ENCODE measurements at regions not wholly inside any gene's neighbourhood (a gene's known extent, or its start where the extent isn't known, plus 50 kb on each side); places are given as distances from the start of the nearest gene placed in this dataset.

GRCh38 chr7:20959281-20959680 is 172.6 kb upstream of the SP8 start:
- H3K27me3 Mint-ChIP-seq, result no peaks in the 10 kb centered on the region
- H3K9me3 Mint-ChIP-seq, result no peaks in the 10 kb centered on the region
- POLR2A ChIA-PET, result no interaction called here
- no peaks in the 10 kb centered on the region for H3K4me1 Mint-ChIP-seq
- DNase-seq, result no peak
- no peaks in the 10 kb centered on the region for H3K36me3 Mint-ChIP-seq (ENCODE audit: low read depth)
- H3K4me3 Mint-ChIP-seq, result no peak overlapping the region
- CTCF ChIA-PET, result no interaction called here
- H3K27ac Mint-ChIP-seq, result no peak overlapping the region

GRCh38 chr7:20963556-20964280 is 177.0 kb upstream of the SP8 start:
- ChIA-PET CTCF (no interaction called here), POLR2A (no interaction called here)
- no peak for DNase-seq
- Mint-ChIP-seq H3K9me3 (no peaks in the 10 kb centered on the region), H3K27me3 (no peaks in the 10 kb centered on the region), H3K27ac (no peak overlapping the region), H3K36me3 (ENCODE audit: low read depth) (no peaks in the 10 kb centered on the region), H3K4me3 (no peak overlapping the region), H3K4me1 (no peaks in the 10 kb centered on the region)

- Mint-ChIP-seq H3K4me1 (no peaks in the 10 kb centered on the region), H3K36me3 (ENCODE audit: low read depth) (no peaks in the 10 kb centered on the region), H3K4me3 (no peak overlapping the region), H3K27me3 (no peaks in the 10 kb centered on the region), H3K9me3 (no peaks in the 10 kb centered on the region), H3K27ac (no peak overlapping the region)
- POLR2A ChIA-PET, result no interaction called here
- CTCF ChIA-PET, result no interaction called here
- no peak for DNase-seq
Measured at GRCh38 chr7:20964281-20964918, 177.7 kb upstream of the SP8 start.

- H3K27ac Mint-ChIP-seq, result no peak overlapping the region
- POLR2A ChIA-PET, result no interaction called here
Measured at GRCh38 chr7:20971219-20971618, 184.5 kb upstream of the SP8 start.

GRCh38 chr7:20980232-20980631 is 193.5 kb upstream of the SP8 start:
- no peaks in the 10 kb centered on the region for H3K27me3 Mint-ChIP-seq
- H3K4me1 Mint-ChIP-seq, result no peaks in the 10 kb centered on the region
- POLR2A ChIA-PET, result no interaction called here
- H3K36me3 Mint-ChIP-seq (ENCODE audit: low read depth), result no peaks in the 10 kb centered on the region
- H3K9me3 Mint-ChIP-seq, result no peaks in the 10 kb centered on the region
- DNase-seq, result no peak
- no peak overlapping the region for H3K4me3 Mint-ChIP-seq
- H3K27ac Mint-ChIP-seq, result no peak overlapping the region
- CTCF ChIA-PET, result no interaction called here

More at GRCh38 chr7:20971219-20971618, 184.5 kb upstream of the SP8 start:
- DNase-seq, result no peak
- no peaks in the 10 kb centered on the region for H3K4me1 Mint-ChIP-seq
- H3K4me3 Mint-ChIP-seq, result no peak overlapping the region
- no peaks in the 10 kb centered on the region for H3K9me3 Mint-ChIP-seq
- CTCF ChIA-PET, result no interaction called here
- H3K27me3 Mint-ChIP-seq, result no peaks in the 10 kb centered on the region
- no peaks in the 10 kb centered on the region for H3K36me3 Mint-ChIP-seq (ENCODE audit: low read depth)

GRCh38 chr7:20980668-20981264 is 194.1 kb upstream of the SP8 start:
- H3K4me3 Mint-ChIP-seq, result no peak overlapping the region
- H3K9me3 Mint-ChIP-seq, result no peaks in the 10 kb centered on the region
- no peak for DNase-seq
- H3K27me3 Mint-ChIP-seq, result no peaks in the 10 kb centered on the region
- no peaks in the 10 kb centered on the region for H3K4me1 Mint-ChIP-seq
- ChIA-PET CTCF (no interaction called here), POLR2A (no interaction called here)
- H3K36me3 Mint-ChIP-seq (ENCODE audit: low read depth), result no peaks in the 10 kb centered on the region
- H3K27ac Mint-ChIP-seq, result no peak overlapping the region

- ChIA-PET CTCF (no interaction called here), POLR2A (no interaction called here)
- no peak overlapping the region for H3K27ac Mint-ChIP-seq
- no peaks in the 10 kb centered on the region for H3K4me1 Mint-ChIP-seq
- H3K27me3 Mint-ChIP-seq, result no peaks in the 10 kb centered on the region
- DNase-seq, result no peak
- no peaks in the 10 kb centered on the region for H3K36me3 Mint-ChIP-seq (ENCODE audit: low read depth)
- no peak overlapping the region for H3K4me3 Mint-ChIP-seq
- H3K9me3 Mint-ChIP-seq, result no peaks in the 10 kb centered on the region
Measured at GRCh38 chr7:20988340-20988739, 201.7 kb upstream of the SP8 start.

- ChIA-PET CTCF (no interaction called here), POLR2A (no interaction called here)
- DNase-seq, result no peak
Measured at GRCh38 chr7:20991544-20991943, 204.9 kb upstream of the SP8 start.

GRCh38 chr7:20993693-20994092 is 207.0 kb upstream of the SP8 start:
- no peaks in the 10 kb centered on the region for H3K4me1 Mint-ChIP-seq
- POLR2A ChIA-PET, result no interaction called here

More at GRCh38 chr7:20991544-20991943, 204.9 kb upstream of the SP8 start:
- Mint-ChIP-seq H3K27me3 (no peaks in the 10 kb centered on the region), H3K9me3 (no peaks in the 10 kb centered on the region), H3K4me3 (no peak overlapping the region), H3K27ac (no peak overlapping the region), H3K36me3 (ENCODE audit: low read depth) (no peaks in the 10 kb centered on the region), H3K4me1 (no peaks in the 10 kb centered on the region)

GRCh38 chr7:20998309-20998708 is 211.6 kb upstream of the SP8 start:
- Mint-ChIP-seq H3K4me1 (no peaks in the 10 kb centered on the region), H3K27me3 (no peaks in the 10 kb centered on the region), H3K27ac (no peak overlapping the region), H3K9me3 (peaks cover 2% of the 10 kb centered on the region), H3K4me3 (no peak overlapping the region), H3K36me3 (ENCODE audit: low read depth) (no peaks in the 10 kb centered on the region)
- CTCF ChIA-PET, result no interaction called here
- POLR2A ChIA-PET, result no interaction called here
- DNase-seq, result no peak

More at GRCh38 chr7:20993693-20994092, 207.0 kb upstream of the SP8 start:
- CTCF ChIA-PET, result no interaction called here
- Mint-ChIP-seq H3K4me3 (no peak overlapping the region), H3K27ac (no peak overlapping the region), H3K9me3 (no peaks in the 10 kb centered on the region), H3K27me3 (no peaks in the 10 kb centered on the region), H3K36me3 (ENCODE audit: low read depth) (no peaks in the 10 kb centered on the region)
- DNase-seq, result no peak

- Mint-ChIP-seq H3K27me3 (no peaks in the 10 kb centered on the region), H3K27ac (no peak overlapping the region), H3K4me3 (no peak overlapping the region), H3K36me3 (ENCODE audit: low read depth) (no peaks in the 10 kb centered on the region), H3K4me1 (no peaks in the 10 kb centered on the region), H3K9me3 (peaks cover 2% of the 10 kb centered on the region)
- no peak for DNase-seq
- ChIA-PET POLR2A (no interaction called here), CTCF (no interaction called here)
Measured at GRCh38 chr7:21011153-21011552, 224.5 kb upstream of the SP8 start.

GRCh38 chr7:21013765-21014539 is 227.3 kb upstream of the SP8 start:
- Mint-ChIP-seq H3K4me3 (no peak overlapping the region), H3K27me3 (no peaks in the 10 kb centered on the region), H3K27ac (no peak overlapping the region), H3K4me1 (no peaks in the 10 kb centered on the region), H3K36me3 (ENCODE audit: low read depth) (no peaks in the 10 kb centered on the region), H3K9me3 (no peaks in the 10 kb centered on the region)
- CTCF ChIA-PET, result no interaction called here
- POLR2A ChIA-PET, result no interaction called here
- no peak for DNase-seq

- Mint-ChIP-seq H3K27ac (no peak overlapping the region), H3K27me3 (no peaks in the 10 kb centered on the region), H3K36me3 (ENCODE audit: low read depth) (no peaks in the 10 kb centered on the region), H3K9me3 (no peaks in the 10 kb centered on the region), H3K4me1 (no peaks in the 10 kb centered on the region), H3K4me3 (no peak overlapping the region)
- POLR2A ChIA-PET, result no interaction called here
- CTCF ChIA-PET, result no interaction called here
- no peak for DNase-seq
Measured at GRCh38 chr7:21020667-21021066, 234.0 kb upstream of the SP8 start.

All from activated CD4-positive, alpha-beta memory T cell treated with anti-CD3 and anti-CD28 coated beads, Interleukin-2, amount 10 ng/mL, durations not matched to agents 7 days and 5 days (primary cell).